Epithelial cell of proximal tubule (primary cell): ENCODE measurements at regions not wholly inside any gene's neighbourhood (a gene's known extent, or its start where the extent isn't known, plus 50 kb on each side); places are given as distances from the start of the nearest gene placed in this dataset.

Source experiments
- DNase-seq: peaks from one replicate; pipeline ENCODE4 v3.0.0-alpha.2; 2011; ENCODE audit warnings: low read depth
- H3K4me3 ChIP-seq: 2 replicates; pipeline ENCODE4 v1.5.1; 2011; ENCODE audit warnings: low read depth, mild to moderate bottlenecking, low read length
- CTCF ChIP-seq: conservative IDR thresholded peaks from 2 replicates; pipeline ENCODE4 v1.5.1; 2012; ENCODE audit warnings: low read depth, mild to moderate bottlenecking, low read length

- no peak for TF ChIP-seq CTCF
- H3K4me3 ChIP-seq: no peak overlapping the region
- DNase-seq: no peak
These were observed 260.6 kb upstream of the ANKRD55 start for GRCh38 chr5:56493766-56494165.

GRCh38 chr5:56493308-56493707 lies 260.2 kb upstream of the ANKRD55 start:
- no peak for TF ChIP-seq CTCF
- DNase-seq: no peak
- no peak overlapping the region for H3K4me3 ChIP-seq

GRCh38 chr5:56492812-56493211 lies 259.7 kb upstream of the ANKRD55 start:
- no peak for DNase-seq
- H3K4me3 ChIP-seq: no peak overlapping the region

GRCh38 chr5:56490971-56491468 lies 257.9 kb upstream of the ANKRD55 start:
- no peak for DNase-seq
- H3K4me3 ChIP-seq: no peak overlapping the region
- no peak for TF ChIP-seq CTCF

More at GRCh38 chr5:56492812-56493211, 259.7 kb upstream of the ANKRD55 start:
- TF ChIP-seq CTCF: no peak

- TF ChIP-seq CTCF: no peak
- DNase-seq: no peak
These were observed 256.1 kb upstream of the ANKRD55 start for GRCh38 chr5:56489272-56489671.

GRCh38 chr5:56487528-56488115 lies 254.5 kb upstream of the ANKRD55 start:
- no peak for DNase-seq
- no peak for TF ChIP-seq CTCF
- no peak overlapping the region for H3K4me3 ChIP-seq

More at GRCh38 chr5:56489272-56489671, 256.1 kb upstream of the ANKRD55 start:
- H3K4me3 ChIP-seq: no peak overlapping the region

GRCh38 chr5:56482363-56482762 lies 249.2 kb upstream of the ANKRD55 start:
- no peak for DNase-seq
- no peak overlapping the region for H3K4me3 ChIP-seq
- TF ChIP-seq CTCF: no peak
